Chondrocyte (in vitro differentiated cells): ENCODE measurements at regions not wholly inside any gene's neighbourhood (a gene's known extent, or its start where the extent isn't known, plus 50 kb on each side); places are given as distances from the start of the nearest gene placed in this dataset.

ENCODE experiments used
- DNase-seq: peaks from one replicate; pipeline ENCODE4 v3.0.0; 2021; ENCODE audit warnings: mixed read lengths, low spot score
- H3K27ac Mint-ChIP-seq: one replicate; pipeline ENCODE4 v1.8.0; 2021; ENCODE audit warnings: mild to moderate bottlenecking, moderate library complexity, mixed read lengths; ENCODE audit not compliant: unreplicated experiment
- H3K27me3 Mint-ChIP-seq: 2 replicates; pipeline ENCODE4 v1.8.0; 2021; ENCODE audit warnings: low read depth, mixed read lengths
- H3K36me3 Mint-ChIP-seq: 2 replicates; pipeline ENCODE4 v1.8.0; 2021; ENCODE audit warnings: low read depth, mixed read lengths
- H3K4me1 Mint-ChIP-seq: 2 replicates; pipeline ENCODE4 v1.8.0; 2021; ENCODE audit warnings: low read depth, mild to moderate bottlenecking, mixed read lengths
- H3K4me3 Mint-ChIP-seq: one replicate; pipeline ENCODE4 v1.8.0; 2021; ENCODE audit warnings: mild to moderate bottlenecking, moderate library complexity, mixed read lengths; ENCODE audit not compliant: unreplicated experiment
- H3K9me3 Mint-ChIP-seq: 2 replicates; pipeline ENCODE4 v1.8.0; 2021; ENCODE audit warnings: low read depth, mixed read lengths
- CTCF ChIP-seq: fragments of 200-600 bp; sonication (generic); IDR thresholded peaks from 2 replicates; pipeline ENCODE4 v1.5.0; 2021; ENCODE audit warnings: antibody characterized with exemption, mild to moderate bottlenecking, moderate library complexity

- H3K4me1 Mint-ChIP-seq: no peaks in the 10 kb centered on the region
- DNase-seq: no peak
- H3K27me3 Mint-ChIP-seq: peaks cover 45% of the 10 kb centered on the region
- no peaks in the 10 kb centered on the region for H3K36me3 Mint-ChIP-seq
- no peaks in the 10 kb centered on the region for H3K9me3 Mint-ChIP-seq
- TF ChIP-seq CTCF: no peak
- H3K4me3 Mint-ChIP-seq: no peak overlapping the region
- no peak overlapping the region for H3K27ac Mint-ChIP-seq
These were observed 109.6 kb upstream of the GIMD1 start for GRCh38 chr4:106478152-106478551.

- H3K36me3 Mint-ChIP-seq: no peaks in the 10 kb centered on the region
- no peak overlapping the region for H3K4me3 Mint-ChIP-seq
- no peak overlapping the region for H3K27ac Mint-ChIP-seq
- DNase-seq: no peak
- peaks cover 41% of the 10 kb centered on the region for H3K27me3 Mint-ChIP-seq
- no peaks in the 10 kb centered on the region for H3K9me3 Mint-ChIP-seq
- no peak for TF ChIP-seq CTCF
- H3K4me1 Mint-ChIP-seq: no peaks in the 10 kb centered on the region
These were observed 108.2 kb upstream of the GIMD1 start for GRCh38 chr4:106476741-106477140.

- Mint-ChIP-seq H3K9me3 (peaks cover 7% of the 10 kb centered on the region), H3K36me3 (peaks cover 3% of the 10 kb centered on the region), H3K4me3 (no peak overlapping the region), H3K27ac (no peak overlapping the region), H3K27me3 (peaks cover 44% of the 10 kb centered on the region), H3K4me1 (no peaks in the 10 kb centered on the region)
- no peak for DNase-seq
- no peak for TF ChIP-seq CTCF
These were observed 104.9 kb upstream of the GIMD1 start for GRCh38 chr4:106473515-106473914.

- H3K27ac Mint-ChIP-seq: no peak overlapping the region
- peaks cover 56% of the 10 kb centered on the region for H3K27me3 Mint-ChIP-seq
- peaks cover 7% of the 10 kb centered on the region for H3K9me3 Mint-ChIP-seq
- no peak for TF ChIP-seq CTCF
- peaks cover 3% of the 10 kb centered on the region for H3K36me3 Mint-ChIP-seq
- H3K4me1 Mint-ChIP-seq: no peaks in the 10 kb centered on the region
- H3K4me3 Mint-ChIP-seq: no peak overlapping the region
- DNase-seq: no peak
These were observed 102.6 kb upstream of the GIMD1 start for GRCh38 chr4:106471151-106471550.

GRCh38 chr4:106463622-106464021 is 95.0 kb upstream of the GIMD1 start:
- no peak for DNase-seq
- no peak overlapping the region for H3K27ac Mint-ChIP-seq
- no peak overlapping the region for H3K4me3 Mint-ChIP-seq
- H3K36me3 Mint-ChIP-seq: peaks cover 2% of the 10 kb centered on the region
- H3K4me1 Mint-ChIP-seq: no peaks in the 10 kb centered on the region
- peaks cover 46% of the 10 kb centered on the region for H3K27me3 Mint-ChIP-seq
- H3K9me3 Mint-ChIP-seq: no peaks in the 10 kb centered on the region
- no peak for TF ChIP-seq CTCF
